GM12878 (cell line): ENCODE measurements at regions not wholly inside any gene's neighbourhood (a gene's known extent, or its start where the extent isn't known, plus 50 kb on each side); places are given as distances from the start of the nearest gene placed in this dataset.

Experiments
- ATAC-seq: fragments of 200-7000 bp; cut with Tn5 transposase; 3 replicates; pipeline ENCODE4 v1.9.1; 2020; ENCODE audit warnings: mild to moderate bottlenecking, moderate library complexity
- BruUV-seq: library from RNA; stranded (reverse); fragments of 400-500 nt; replicated peaks from 2 replicates; lab custom pipeline; 2021; lab: Mats Ljungman, UMichigan
- CTCF ChIA-PET: fragments of 300-600 bp; sonication (Branson Sonifier 250); formaldehyde crosslinking; extraction: SDS; loops from one replicate; lab custom pipeline; 2021; ENCODE audit warnings: inconsistent platforms; lab: Yijun Ruan, JAX
- POLR2A ChIA-PET: fragments of 350-600 bp; formaldehyde crosslinking; extraction: SDS; loops from one replicate; lab custom pipeline; 2021; ENCODE audit warnings: inconsistent platforms; lab: Charles Lee
- RAD21 ChIA-PET: fragments of 300-600 bp; sonication (Branson Sonifier 250); formaldehyde crosslinking; loops from one replicate; lab custom pipeline; 2023; ENCODE audit warnings: antibody characterized with exemption; ENCODE audit not compliant: unreplicated experiment; lab: Charles Lee
- SMC1A ChIA-PET: fragments of 300-600 bp; sonication (Branson Sonifier 250); formaldehyde crosslinking; loops from one replicate; lab custom pipeline; 2023; ENCODE audit not compliant: unreplicated experiment, uncharacterized antibody; lab: Charles Lee
- DNase-seq: peaks from one replicate; pipeline ENCODE4 v3.0.0-alpha.2; 2011; ENCODE audit warnings: low read depth, low spot score
- FAIRE-seq: peaks from 3 replicates; lab custom pipeline; 2011; peaks lifted over from hg19 to GRCh38; lab: Jason Lieb, UNC
- H2AFZ ChIP-seq: 2 replicates; pipeline ENCODE4 v1.6.0; 2011; ENCODE audit warnings: low read depth, low read length, control low read depth; ENCODE audit not compliant: control insufficient read depth
- H3K27ac ChIP-seq: 2 replicates; pipeline ENCODE4 v1.5.1; 2011; ENCODE audit warnings: control low read depth; ENCODE audit not compliant: control insufficient read depth, insufficient read depth
- H3K27me3 ChIP-seq, 2 experiments: replicated peaks in 1 of 2; 2 replicates each; pipeline versions ENCODE4 v1.6.0 to v1.6.1; 2011; ENCODE audit warnings: low read length in 1 of 2; ENCODE audit not compliant: control insufficient read depth in 2 of 2, insufficient read depth in 2 of 2
- H3K36me3 ChIP-seq, 2 experiments: 2 replicates each; pipeline ENCODE4 v1.5.1; 2011; ENCODE audit warnings: low read length in 1 of 2; ENCODE audit not compliant: control insufficient read depth in 2 of 2, insufficient read depth in 2 of 2
- H3K4me1 ChIP-seq: 2 replicates; pipeline ENCODE4 v1.6.1; 2011; ENCODE audit warnings: mild to moderate bottlenecking, low read length, moderate library complexity, mixed read lengths; ENCODE audit not compliant: control insufficient read depth, insufficient read depth
- H3K4me2 ChIP-seq: 2 replicates; pipeline ENCODE4 v1.6.0; 2011; ENCODE audit warnings: control low read depth; ENCODE audit not compliant: control insufficient read depth, insufficient read depth
- H3K4me3 ChIP-seq: fragments of 200-600 bp; sonication (generic); 2 replicates; pipeline ENCODE4 v1.5.1; 2016
- H3K79me2 ChIP-seq: 2 replicates; pipeline ENCODE4 v1.6.0; 2011; ENCODE audit warnings: low read length; ENCODE audit not compliant: control insufficient read depth, insufficient read depth
- H3K9ac ChIP-seq: 2 replicates; pipeline ENCODE4 v1.8.0; 2011; ENCODE audit warnings: low read length, control low read depth, mixed read lengths; ENCODE audit not compliant: control insufficient read depth, insufficient read depth
- H3K9me3 ChIP-seq: replicated peaks from 3 replicates; pipeline ENCODE4 v1.5.1; 2011; ENCODE audit warnings: mild to moderate bottlenecking, low read length; ENCODE audit not compliant: control insufficient read depth, insufficient read depth
- H4K20me1 ChIP-seq: 2 replicates; pipeline ENCODE4 v1.6.0; 2011; ENCODE audit not compliant: control insufficient read depth, insufficient read depth
- HDGF ChIP-seq: fragments of 450-650 bp; IDR thresholded peaks from 2 replicates; pipeline ENCODE4 v1.6.1; 2016; ENCODE audit warnings: antibody characterized with exemption
- NBN ChIP-seq: fragments of 450-650 bp; IDR thresholded peaks from 2 replicates; pipeline ENCODE4 v1.6.1; 2016
- NFYB ChIP-seq: IDR thresholded peaks from 2 replicates; pipeline ENCODE4 v1.6.1; 2011; ENCODE audit warnings: low read depth, mild to moderate bottlenecking, low read length, improper control_type of control experiment, moderate library complexity; ENCODE audit not compliant: insufficient read depth
- RAD21 ChIP-seq: IDR thresholded peaks from 2 replicates; pipeline ENCODE4 v1.6.1; 2011; ENCODE audit warnings: mild to moderate bottlenecking, low read depth, low read length, moderate library complexity; ENCODE audit not compliant: insufficient read depth
- WGBS: methylation state at CpG from one replicate; pipeline ENCODE4 v1.1.6; 2016; ENCODE audit warnings: low lambda C conversion rate; ENCODE audit not compliant: insufficient replicate concordance, insufficient coverage; ENCODE audit errors: missing lambda C conversion rate; 5-methylcytosine and 5-hydroxymethylcytosine counted together
- in situ Hi-C: fragments of 300-500 bp; cut with MboI; formaldehyde crosslinking; loops from 9 replicates; pipeline ENCODE4 v1.14.3; 2018; ENCODE audit warnings: mixed read lengths
- intact Hi-C: fragments of 100-400 bp; cut with micrococcal nuclease; formaldehyde crosslinking; loops from one replicate; pipeline ENCODE4 v1.14.2; 2022; ENCODE audit not compliant: unreplicated experiment
- TF ChIP-seq, protein P1 (sequence below): fragments of 450-650 bp; IDR thresholded peaks from 2 replicates; pipeline ENCODE4 v1.6.1; 2018; ENCODE audit warnings: mild to moderate bottlenecking, low read depth, moderate library complexity; ENCODE audit not compliant: partially characterized antibody
- TF ChIP-seq, protein P2 (sequence below): IDR thresholded peaks from 2 replicates; pipeline ENCODE4 v1.6.1; 2012; ENCODE audit warnings: improper control_type of control experiment, low read depth, low read length; ENCODE audit not compliant: insufficient replicate concordance

DNA sequence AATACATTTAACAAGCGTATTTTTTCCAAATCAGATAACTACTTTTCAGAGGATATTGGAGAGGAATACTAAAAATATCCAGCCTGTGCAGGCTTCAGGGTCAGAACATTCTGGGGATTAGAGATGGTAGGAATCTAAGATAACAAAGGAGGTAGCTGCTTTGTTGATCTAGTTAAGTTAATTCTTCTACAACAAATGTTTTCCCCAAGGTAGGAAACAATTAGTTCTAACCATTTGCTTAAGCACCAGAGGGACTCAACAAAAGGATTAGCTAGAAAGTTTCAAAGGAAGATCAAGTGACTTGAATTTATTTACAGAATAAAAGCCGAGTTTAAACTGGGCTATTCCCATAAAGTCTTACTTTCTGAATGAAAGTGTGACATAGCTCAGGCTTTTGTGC, 524.2 kb downstream of the TMTC2 start:
- no peak overlapping the region for H3K4me3 ChIP-seq
- intact Hi-C loops = no loop called here
- no peak overlapping the region for H3K4me2 ChIP-seq
- DNase-seq = no peak
- no peaks in the 10 kb centered on the region for H3K79me2 ChIP-seq
- POLR2A ChIA-PET = no interaction called here
- no peak for FAIRE-seq
- TF ChIP-seq NFYB (no peak), NBN (no peak), HDGF (no peak)
- TF ChIP-seq, protein P1, sequence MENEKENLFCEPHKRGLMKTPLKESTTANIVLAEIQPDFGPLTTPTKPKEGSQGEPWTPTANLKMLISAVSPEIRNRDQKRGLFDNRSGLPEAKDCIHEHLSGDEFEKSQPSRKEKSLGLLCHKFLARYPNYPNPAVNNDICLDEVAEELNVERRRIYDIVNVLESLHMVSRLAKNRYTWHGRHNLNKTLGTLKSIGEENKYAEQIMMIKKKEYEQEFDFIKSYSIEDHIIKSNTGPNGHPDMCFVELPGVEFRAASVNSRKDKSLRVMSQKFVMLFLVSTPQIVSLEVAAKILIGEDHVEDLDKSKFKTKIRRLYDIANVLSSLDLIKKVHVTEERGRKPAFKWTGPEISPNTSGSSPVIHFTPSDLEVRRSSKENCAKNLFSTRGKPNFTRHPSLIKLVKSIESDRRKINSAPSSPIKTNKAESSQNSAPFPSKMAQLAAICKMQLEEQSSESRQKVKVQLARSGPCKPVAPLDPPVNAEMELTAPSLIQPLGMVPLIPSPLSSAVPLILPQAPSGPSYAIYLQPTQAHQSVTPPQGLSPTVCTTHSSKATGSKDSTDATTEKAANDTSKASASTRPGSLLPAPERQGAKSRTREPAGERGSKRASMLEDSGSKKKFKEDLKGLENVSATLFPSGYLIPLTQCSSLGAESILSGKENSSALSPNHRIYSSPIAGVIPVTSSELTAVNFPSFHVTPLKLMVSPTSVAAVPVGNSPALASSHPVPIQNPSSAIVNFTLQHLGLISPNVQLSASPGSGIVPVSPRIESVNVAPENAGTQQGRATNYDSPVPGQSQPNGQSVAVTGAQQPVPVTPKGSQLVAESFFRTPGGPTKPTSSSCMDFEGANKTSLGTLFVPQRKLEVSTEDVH = no peak
- TF ChIP-seq, all 136 proteins: peak for 0
- 0% methylated on average over 2 of the region's 2 CpGs for WGBS
- Histone ChIP-seq H3K9ac (no peak overlapping the region), H4K20me1 (no peaks in the 10 kb centered on the region), H2AFZ (no peak overlapping the region), H3K4me1 (no peaks in the 10 kb centered on the region), H3K27ac (no peak overlapping the region), H3K9me3 (no peaks in the 10 kb centered on the region), H3K27me3 (no peaks in the 10 kb centered on the region), H3K36me3 (no peaks in the 10 kb centered on the region)
- ChIA-PET RAD21 (no interaction called here), SMC1A (no interaction called here), CTCF (no interaction called here)
- in situ Hi-C loops = no loop called here
- BruUV-seq = no TSS peak
- no peak for ATAC-seq

DNA sequence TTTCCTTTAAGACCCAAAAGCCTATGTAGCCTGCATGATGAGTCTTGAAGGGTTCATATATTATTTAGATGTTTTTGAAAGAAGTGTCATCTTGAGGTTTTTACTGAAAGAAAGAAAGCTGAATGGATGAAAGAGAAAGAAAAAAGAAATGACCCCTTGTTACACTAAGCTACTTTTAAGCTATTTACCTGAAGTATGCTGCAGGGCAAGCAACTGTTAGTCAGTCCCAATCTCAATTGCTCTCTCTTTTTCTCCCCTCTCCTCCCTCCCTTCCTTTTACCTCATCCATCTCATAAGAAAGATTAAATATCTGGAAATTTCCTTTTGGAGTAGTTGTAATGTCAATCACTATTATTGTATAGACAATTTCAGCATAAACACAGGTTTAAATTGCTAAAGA, 512.4 kb downstream of the TMTC2 start:
- no peak overlapping the region for H3K9ac ChIP-seq
- H3K4me3 ChIP-seq = no peak overlapping the region
- H3K27me3 ChIP-seq = no peaks in the 10 kb centered on the region
- no TSS peak for BruUV-seq
- H2AFZ ChIP-seq = no peak overlapping the region
- no peak overlapping the region for H3K27ac ChIP-seq
- in situ Hi-C loops (no loop called here), intact Hi-C loops (no loop called here)
- ChIA-PET POLR2A (no interaction called here), RAD21 (interaction anchor here (1.4 kb wide), 1 partner anchor 513 kb away, joined by 4 read pairs; no protein-coding TSS in a partner anchor), SMC1A (no interaction called here), CTCF (no interaction called here)
- H4K20me1 ChIP-seq = no peaks in the 10 kb centered on the region
- no peaks in the 10 kb centered on the region for H3K9me3 ChIP-seq
- ATAC-seq (no peak), FAIRE-seq (no peak), DNase-seq (no peak)
- no peaks in the 10 kb centered on the region for H3K36me3 ChIP-seq
- no peak overlapping the region for H3K4me2 ChIP-seq
- no peaks in the 10 kb centered on the region for H3K4me1 ChIP-seq
- TF ChIP-seq, protein P2, sequence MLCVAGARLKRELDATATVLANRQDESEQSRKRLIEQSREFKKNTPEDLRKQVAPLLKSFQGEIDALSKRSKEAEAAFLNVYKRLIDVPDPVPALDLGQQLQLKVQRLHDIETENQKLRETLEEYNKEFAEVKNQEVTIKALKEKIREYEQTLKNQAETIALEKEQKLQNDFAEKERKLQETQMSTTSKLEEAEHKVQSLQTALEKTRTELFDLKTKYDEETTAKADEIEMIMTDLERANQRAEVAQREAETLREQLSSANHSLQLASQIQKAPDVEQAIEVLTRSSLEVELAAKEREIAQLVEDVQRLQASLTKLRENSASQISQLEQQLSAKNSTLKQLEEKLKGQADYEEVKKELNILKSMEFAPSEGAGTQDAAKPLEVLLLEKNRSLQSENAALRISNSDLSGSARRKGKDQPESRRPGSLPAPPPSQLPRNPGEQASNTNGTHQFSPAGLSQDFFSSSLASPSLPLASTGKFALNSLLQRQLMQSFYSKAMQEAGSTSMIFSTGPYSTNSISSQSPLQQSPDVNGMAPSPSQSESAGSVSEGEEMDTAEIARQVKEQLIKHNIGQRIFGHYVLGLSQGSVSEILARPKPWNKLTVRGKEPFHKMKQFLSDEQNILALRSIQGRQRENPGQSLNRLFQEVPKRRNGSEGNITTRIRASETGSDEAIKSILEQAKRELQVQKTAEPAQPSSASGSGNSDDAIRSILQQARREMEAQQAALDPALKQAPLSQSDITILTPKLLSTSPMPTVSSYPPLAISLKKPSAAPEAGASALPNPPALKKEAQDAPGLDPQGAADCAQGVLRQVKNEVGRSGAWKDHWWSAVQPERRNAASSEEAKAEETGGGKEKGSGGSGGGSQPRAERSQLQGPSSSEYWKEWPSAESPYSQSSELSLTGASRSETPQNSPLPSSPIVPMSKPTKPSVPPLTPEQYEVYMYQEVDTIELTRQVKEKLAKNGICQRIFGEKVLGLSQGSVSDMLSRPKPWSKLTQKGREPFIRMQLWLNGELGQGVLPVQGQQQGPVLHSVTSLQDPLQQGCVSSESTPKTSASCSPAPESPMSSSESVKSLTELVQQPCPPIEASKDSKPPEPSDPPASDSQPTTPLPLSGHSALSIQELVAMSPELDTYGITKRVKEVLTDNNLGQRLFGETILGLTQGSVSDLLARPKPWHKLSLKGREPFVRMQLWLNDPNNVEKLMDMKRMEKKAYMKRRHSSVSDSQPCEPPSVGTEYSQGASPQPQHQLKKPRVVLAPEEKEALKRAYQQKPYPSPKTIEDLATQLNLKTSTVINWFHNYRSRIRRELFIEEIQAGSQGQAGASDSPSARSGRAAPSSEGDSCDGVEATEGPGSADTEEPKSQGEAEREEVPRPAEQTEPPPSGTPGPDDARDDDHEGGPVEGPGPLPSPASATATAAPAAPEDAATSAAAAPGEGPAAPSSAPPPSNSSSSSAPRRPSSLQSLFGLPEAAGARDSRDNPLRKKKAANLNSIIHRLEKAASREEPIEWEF = no peak
- no peak for TF ChIP-seq RAD21
- H3K79me2 ChIP-seq = no peaks in the 10 kb centered on the region
